Lower leg skin (tissue), 4 donors: ENCODE measurements at regions not wholly inside any gene's neighbourhood (a gene's known extent, or its start where the extent isn't known, plus 50 kb on each side); places are given as distances from the start of the nearest gene placed in this dataset.
"Not testable (repeated sequence)": the region's sequence is repeated elsewhere in the genome, so short reads cannot be mapped to it uniquely, and the experiment has no call there.

Source experiments
- DNase-seq, 2 donors: peaks; one replicate each; pipeline ENCODE4 v3.0.0-alpha.2; 2019; ENCODE audit warnings: low spot score in 2 of 2
- H3K4me3 ChIP-seq: fragments of 200-600 bp; sonication (generic); 2 replicates; pipeline ENCODE4 v1.5.1; 2017; ENCODE audit warnings: mild to moderate bottlenecking, low read depth; ENCODE audit not compliant: poor library complexity, severe bottlenecking
- POLR2A ChIP-seq, 2 donors: fragments of 450-650 bp; IDR thresholded peaks; one replicate each; pipeline ENCODE4 v1.6.1; 2016 to 2017; ENCODE audit warnings: antibody characterized with exemption in 2 of 2, mild to moderate bottlenecking in 1 of 2, moderate library complexity in 1 of 2
- WGBS, 2 donors: methylation state at CpG; one replicate each; pipeline ENCODE4 v1.1.5; 2018; 5-methylcytosine and 5-hydroxymethylcytosine counted together
- intact Hi-C: fragments of 100-400 bp; cut with DNase I; formaldehyde crosslinking; loops from one replicate; pipeline ENCODE4 v1.15.0; 2023; ENCODE audit warnings: low total_unique reads
- TF ChIP-seq, protein P1 (sequence below), 3 donors: fragments of 450-650 bp; IDR thresholded peaks; one replicate each; pipeline ENCODE4 v1.5.1; 2016; ENCODE audit warnings: antibody characterized with exemption in 3 of 3, mild to moderate bottlenecking in 3 of 3, moderate library complexity in 2 of 3

- intact Hi-C loops = loop anchor here (5.0 kb wide), 1 partner anchor 1191 kb away; no protein-coding TSS in a partner anchor
- DNase-seq = no peak
- TF ChIP-seq, protein P1, sequence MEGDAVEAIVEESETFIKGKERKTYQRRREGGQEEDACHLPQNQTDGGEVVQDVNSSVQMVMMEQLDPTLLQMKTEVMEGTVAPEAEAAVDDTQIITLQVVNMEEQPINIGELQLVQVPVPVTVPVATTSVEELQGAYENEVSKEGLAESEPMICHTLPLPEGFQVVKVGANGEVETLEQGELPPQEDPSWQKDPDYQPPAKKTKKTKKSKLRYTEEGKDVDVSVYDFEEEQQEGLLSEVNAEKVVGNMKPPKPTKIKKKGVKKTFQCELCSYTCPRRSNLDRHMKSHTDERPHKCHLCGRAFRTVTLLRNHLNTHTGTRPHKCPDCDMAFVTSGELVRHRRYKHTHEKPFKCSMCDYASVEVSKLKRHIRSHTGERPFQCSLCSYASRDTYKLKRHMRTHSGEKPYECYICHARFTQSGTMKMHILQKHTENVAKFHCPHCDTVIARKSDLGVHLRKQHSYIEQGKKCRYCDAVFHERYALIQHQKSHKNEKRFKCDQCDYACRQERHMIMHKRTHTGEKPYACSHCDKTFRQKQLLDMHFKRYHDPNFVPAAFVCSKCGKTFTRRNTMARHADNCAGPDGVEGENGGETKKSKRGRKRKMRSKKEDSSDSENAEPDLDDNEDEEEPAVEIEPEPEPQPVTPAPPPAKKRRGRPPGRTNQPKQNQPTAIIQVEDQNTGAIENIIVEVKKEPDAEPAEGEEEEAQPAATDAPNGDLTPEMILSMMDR (IDR thresholded peaks at IDR 0.05) = no peak
- no peak for TF ChIP-seq POLR2A (IDR thresholded peaks at IDR 0.05)
Measured at GRCh38 chr3:71928212-71928611, 143.3 kb upstream of the PROK2 start.

GRCh38 chr3:71927505-71928066, 142.6 kb upstream of the PROK2 start:
- intact Hi-C loops = loop anchor here (5.0 kb wide), 1 partner anchor 1190 kb away; no protein-coding TSS in a partner anchor
- no peak overlapping the region for H3K4me3 ChIP-seq
- DNase-seq = no peak
- no peak for TF ChIP-seq POLR2A (IDR thresholded peaks at IDR 0.05)
- 84 to 88% methylated on average over 8 of the region's 8 CpGs for WGBS, 2 donors

More at GRCh38 chr3:71928212-71928611, 143.3 kb upstream of the PROK2 start:
- H3K4me3 ChIP-seq = no peak overlapping the region
- 87 to 92% methylated on average over 2 of the region's 2 CpGs for WGBS, 2 donors

DNA sequence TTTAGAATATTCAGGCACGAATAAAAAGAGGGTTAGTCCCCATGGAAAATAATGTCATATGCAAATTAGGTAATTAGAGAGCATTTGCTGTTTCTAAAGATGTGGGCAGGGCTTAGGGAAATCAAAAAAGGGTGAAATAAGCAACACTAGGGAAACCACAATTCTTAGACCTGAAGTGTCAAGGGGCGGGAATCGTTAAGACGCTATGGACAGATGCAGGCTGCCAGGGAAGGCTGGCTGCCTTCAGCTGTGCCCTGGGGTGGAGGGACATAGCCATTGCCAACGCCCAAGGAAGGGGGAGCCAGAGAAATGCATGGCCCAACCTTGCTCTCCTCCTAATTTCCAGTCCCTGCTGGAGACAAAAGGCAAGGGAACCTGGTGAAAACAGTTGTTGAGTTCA, 141.7 kb upstream of the PROK2 start:
- 41 to 58% methylated on average over 5 of the region's 5 CpGs for WGBS, 2 donors
- intact Hi-C loops = loop anchor here (5.0 kb wide), 1 partner anchor 1189 kb away; no protein-coding TSS in a partner anchor
- H3K4me3 ChIP-seq = no peak overlapping the region
- DNase-seq = no peak
- TF ChIP-seq, protein P1 (IDR thresholded peaks at IDR 0.05) = no peak
- TF ChIP-seq POLR2A (IDR thresholded peaks at IDR 0.05) = no peak

- H3K4me3 ChIP-seq = no peak overlapping the region
- intact Hi-C loops = loop anchor here (5.0 kb wide), 1 partner anchor 1189 kb away; no protein-coding TSS in a partner anchor
- TF ChIP-seq POLR2A (IDR thresholded peaks at IDR 0.05) = no peak
- TF ChIP-seq, protein P1 (IDR thresholded peaks at IDR 0.05) = no peak
- 19 to 35% methylated on average over 2 of the region's 2 CpGs for WGBS, 2 donors
- DNase-seq = peak in 1 of 2 donors; percentile 30
Measured at GRCh38 chr3:71926262-71926600, 141.3 kb upstream of the PROK2 start.

DNA sequence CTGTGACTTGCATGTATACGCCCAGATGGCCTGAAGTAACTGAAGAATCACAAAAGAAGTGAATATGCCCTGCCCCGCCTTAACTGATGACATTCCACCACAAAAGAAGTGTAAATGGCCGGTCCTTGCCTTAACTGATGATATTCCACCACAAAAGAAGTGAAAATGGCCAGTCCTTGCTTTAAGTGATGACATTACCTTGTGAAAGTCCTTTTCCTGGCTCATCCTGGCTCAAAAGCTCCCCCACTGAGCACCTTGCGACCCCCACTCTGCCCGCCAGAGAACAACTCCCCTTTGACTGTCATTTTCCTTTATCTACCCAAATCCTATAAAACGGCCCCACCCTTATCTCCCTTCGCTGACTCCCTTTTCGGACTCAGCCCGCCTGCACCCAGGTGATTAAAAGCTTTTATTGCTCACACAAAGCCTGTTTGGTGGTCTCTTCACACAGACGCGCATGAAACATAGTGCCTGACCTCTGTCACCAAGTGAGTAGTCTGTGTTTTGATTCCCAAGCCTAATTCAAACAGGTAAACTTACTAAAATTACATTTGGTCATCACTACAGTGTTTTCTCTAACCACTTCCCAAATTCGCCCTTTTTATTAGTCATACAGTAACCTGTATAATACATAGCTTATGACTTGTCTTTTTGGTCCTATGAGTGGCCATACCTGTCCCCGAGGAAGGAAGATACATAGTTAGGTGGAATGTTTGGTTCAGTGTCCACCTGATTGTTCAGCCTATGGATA, 140.7 kb upstream of the PROK2 start:
- WGBS, 2 donors = 72 to 84% methylated on average over 13 of the region's 13 CpGs
- DNase-seq, H3K4me3 ChIP-seq: not testable (repeated sequence)
- intact Hi-C loops = loop anchor here (5.0 kb wide), 1 partner anchor 1188 kb away; no protein-coding TSS in a partner anchor

DNA sequence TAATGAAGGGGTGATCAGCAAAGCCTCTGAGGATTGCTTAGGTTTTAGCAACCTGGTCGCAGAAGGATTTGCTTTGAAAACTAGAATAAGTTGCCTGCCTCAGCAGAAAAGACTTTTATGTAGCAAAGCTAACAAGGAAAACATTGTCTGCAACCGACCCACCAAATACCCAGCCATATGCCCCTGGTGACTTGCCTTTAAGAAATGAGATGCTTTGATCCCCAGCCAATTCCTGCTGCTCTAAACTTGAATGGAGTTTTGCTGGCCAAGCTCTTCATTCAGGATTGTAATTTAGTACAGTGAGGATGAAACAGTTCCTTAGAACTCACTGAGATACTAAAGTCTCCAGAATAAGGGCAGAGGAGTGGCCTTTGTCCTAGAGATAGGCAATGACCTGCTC, 139.8 kb upstream of the PROK2 start:
- 58 to 77% methylated on average over 2 of the region's 2 CpGs for WGBS, 2 donors
- H3K4me3 ChIP-seq = no peak overlapping the region
- intact Hi-C loops = loop anchor here (5.0 kb wide), 1 partner anchor 1187 kb away; no protein-coding TSS in a partner anchor
- TF ChIP-seq POLR2A (IDR thresholded peaks at IDR 0.05) = no peak
- TF ChIP-seq, protein P1 (IDR thresholded peaks at IDR 0.05) = no peak
- DNase-seq = no peak
